Mucosa of descending colon (tissue), 3 donors: ENCODE measurements at regions not wholly inside any gene's neighbourhood (a gene's known extent, or its start where the extent isn't known, plus 50 kb on each side); places are given as distances from the start of the nearest gene placed in this dataset.
"Not testable (repeated sequence)": the region's sequence is repeated elsewhere in the genome, so short reads cannot be mapped to it uniquely, and the experiment has no call there.

Experiments used
- ATAC-seq: fragments of 200-7000 bp; cut with Tn5 transposase; one replicate; pipeline ENCODE4 v1.9.1; 2020; ENCODE audit warnings: mild to moderate bottlenecking, moderate library complexity
- DNase-seq, 3 donors: peaks; one replicate each; pipeline ENCODE4 v3.0.0-alpha.2; 2020
- H3K36me3 ChIP-seq: fragments of 200-600 bp; one replicate; pipeline ENCODE4 v1.8.0; 2021; ENCODE audit warnings: low read depth, mild to moderate bottlenecking
- H3K4me1 ChIP-seq: fragments of 200-600 bp; one replicate; pipeline ENCODE4 v1.8.0; 2021; ENCODE audit warnings: low read depth, mild to moderate bottlenecking
- H3K4me3 ChIP-seq: fragments of 200-600 bp; one replicate; pipeline ENCODE4 v1.8.0; 2021; ENCODE audit warnings: mild to moderate bottlenecking
- H3K9me3 ChIP-seq: fragments of 200-600 bp; one replicate; pipeline ENCODE4 v1.8.0; 2021; ENCODE audit warnings: mild to moderate bottlenecking
- CTCF ChIP-seq: fragments of 200-600 bp; IDR thresholded peaks from one replicate; pipeline ENCODE4 v1.8.0; 2022; ENCODE audit warnings: antibody characterized with exemption, mild to moderate bottlenecking
- intact Hi-C, 2 donors: fragments of 100-400 bp; cut with DNase I in 1 of 2; cut with micrococcal nuclease in 1 of 2; formaldehyde crosslinking; loops; one replicate each; pipeline versions ENCODE4 v1.11.0 to v1.11.1; 2022; cut with DNase I, micrococcal nuclease
- donor health status: DM: no; HTN: no; CAD: no; lungs with moderate emphysema.
- donor health status: DM: no; HTN: no; CAD: no.
- donor health status: DM: no; HTN: yes; CAD: no.

GRCh38 chr7:68213838-68214237 lies 1217.2 kb downstream of the TYW1 start:
- intact Hi-C loops: no loop called here
- ATAC-seq: no peak
- Histone ChIP-seq H3K4me3 (no peak overlapping the region), H3K36me3 (no peaks in the 10 kb centered on the region), H3K9me3 (peaks cover 50% of the 10 kb centered on the region), H3K4me1 (no peaks in the 10 kb centered on the region)
- no peak for DNase-seq
- no peak for TF ChIP-seq CTCF

DNA sequence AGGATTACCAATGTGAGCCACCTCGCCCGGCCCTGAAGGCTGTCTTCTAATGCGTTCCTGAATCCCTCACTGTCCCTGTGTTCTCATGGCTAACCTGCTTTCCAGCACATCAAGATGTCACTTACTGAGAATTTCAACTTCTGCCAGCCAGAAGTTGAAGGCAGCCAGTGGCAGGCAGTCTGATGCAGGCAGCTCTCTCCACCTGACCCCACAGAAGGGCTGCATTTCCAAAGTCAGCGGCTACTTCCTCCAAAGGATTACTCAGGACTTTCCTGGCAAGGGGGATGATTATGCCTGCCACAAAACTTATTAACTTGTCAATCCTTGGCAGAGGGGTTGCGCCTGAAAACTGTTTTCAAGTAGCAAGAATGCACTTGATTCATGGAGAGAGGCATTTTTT lies 1219.4 kb downstream of the TYW1 start:
- intact Hi-C loops: no loop called here
- Histone ChIP-seq H3K4me1 (no peaks in the 10 kb centered on the region), H3K4me3 (no peak overlapping the region), H3K36me3 (no peaks in the 10 kb centered on the region), H3K9me3 (peaks cover 58% of the 10 kb centered on the region)
- no peak for ATAC-seq
- DNase-seq: no peak
- no peak for TF ChIP-seq CTCF

DNA sequence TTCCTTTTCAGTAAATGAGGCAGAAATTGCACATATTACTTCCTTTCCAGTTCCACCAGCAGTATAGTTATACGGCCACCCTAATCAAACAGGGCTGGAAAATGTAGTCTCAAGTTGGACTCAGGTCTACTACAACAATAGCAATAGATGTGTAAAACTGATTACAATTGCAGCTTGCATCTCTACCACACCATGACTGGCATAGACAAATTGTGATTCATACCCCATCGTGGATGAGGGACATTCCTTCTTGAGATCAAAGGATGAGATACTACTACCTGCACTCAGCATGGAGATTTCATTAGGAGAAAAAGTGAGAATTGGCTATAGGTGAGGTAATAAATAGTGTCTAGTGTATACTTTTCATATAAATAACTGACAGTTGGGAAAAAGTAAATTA lies 1220.8 kb downstream of the TYW1 start:
- ATAC-seq (no peak), DNase-seq (no peak)
- no peaks in the 10 kb centered on the region for H3K4me1 ChIP-seq
- peaks cover 61% of the 10 kb centered on the region for H3K9me3 ChIP-seq
- TF ChIP-seq CTCF: no peak
- no peaks in the 10 kb centered on the region for H3K36me3 ChIP-seq
- H3K4me3 ChIP-seq: no peak overlapping the region
- intact Hi-C loops: no loop called here

- no peaks in the 10 kb centered on the region for H3K4me1 ChIP-seq
- no peak for ATAC-seq
- H3K9me3 ChIP-seq: peaks cover 55% of the 10 kb centered on the region
- intact Hi-C loops: no loop called here
- no peak for TF ChIP-seq CTCF
- H3K4me3 ChIP-seq: no peak overlapping the region
- no peaks in the 10 kb centered on the region for H3K36me3 ChIP-seq
- no peak for DNase-seq
Observed at GRCh38 chr7:68218461-68218860, 1221.8 kb downstream of the TYW1 start.

DNA sequence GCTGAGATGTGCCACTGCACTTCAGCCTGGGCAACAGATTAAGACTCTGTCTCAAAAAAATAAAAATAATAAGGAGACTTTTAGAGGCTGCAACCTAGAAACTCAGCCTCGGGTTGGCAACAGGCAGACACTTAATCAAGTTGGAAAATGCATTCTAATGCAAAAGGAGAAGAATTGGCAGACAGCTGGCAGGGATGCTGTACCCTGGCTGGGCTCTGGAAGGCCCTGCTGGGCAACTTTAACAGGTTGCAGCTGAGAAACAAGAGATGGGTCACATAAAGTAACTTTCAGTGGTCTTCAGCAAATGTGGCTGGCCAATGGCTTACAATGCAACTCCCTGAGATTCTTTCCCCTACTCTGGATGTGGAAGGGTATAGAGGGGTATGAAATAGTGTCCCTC lies 1225.7 kb downstream of the TYW1 start:
- Histone ChIP-seq H3K4me3 (no peak overlapping the region), H3K9me3 (peaks cover 54% of the 10 kb centered on the region), H3K4me1 (no peaks in the 10 kb centered on the region), H3K36me3 (no peaks in the 10 kb centered on the region)
- no peak for TF ChIP-seq CTCF
- intact Hi-C loops: no loop called here
- DNase-seq: no peak
- no peak for ATAC-seq

DNA sequence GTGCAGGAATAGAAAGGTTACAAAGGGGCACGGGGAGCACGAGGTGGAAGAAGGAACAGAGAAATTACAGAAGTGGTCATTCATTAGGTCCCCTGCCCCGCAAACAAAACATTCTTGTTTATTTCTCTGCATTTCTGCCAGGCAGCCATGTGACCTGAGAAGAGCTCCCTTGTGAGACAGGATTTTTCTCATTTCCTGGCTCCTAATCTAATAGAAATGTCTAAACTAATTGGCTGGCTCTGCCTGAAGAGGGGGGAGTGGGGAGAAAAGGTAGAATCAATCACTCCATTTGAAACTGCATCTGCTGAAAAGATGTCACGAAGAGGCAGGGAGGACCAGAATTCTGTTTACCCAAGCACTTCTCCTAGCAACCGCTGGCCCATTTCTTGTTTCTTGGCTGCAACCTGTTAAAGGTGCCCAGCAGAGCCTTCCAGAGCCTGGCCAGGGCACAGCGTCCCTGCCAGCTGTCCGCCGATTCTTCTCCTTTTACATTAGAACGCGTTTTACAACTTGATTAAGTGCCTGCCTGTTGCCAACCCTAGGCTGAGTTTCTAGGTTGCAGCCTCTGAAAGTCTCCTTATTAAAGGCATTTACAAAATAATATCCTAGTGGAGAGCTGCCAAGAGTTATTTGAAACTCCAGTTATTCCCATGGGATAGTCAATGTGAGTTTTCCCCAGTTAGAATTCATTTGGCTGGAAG lies 1227.6 kb downstream of the TYW1 start:
- intact Hi-C loops: no loop called here
- peaks cover 51% of the 10 kb centered on the region for H3K9me3 ChIP-seq
- DNase-seq: no peak
- ATAC-seq: no peak
- H3K36me3 ChIP-seq: no peaks in the 10 kb centered on the region
- H3K4me1 ChIP-seq: no peaks in the 10 kb centered on the region
- no peak overlapping the region for H3K4me3 ChIP-seq
- no peak for TF ChIP-seq CTCF

DNA sequence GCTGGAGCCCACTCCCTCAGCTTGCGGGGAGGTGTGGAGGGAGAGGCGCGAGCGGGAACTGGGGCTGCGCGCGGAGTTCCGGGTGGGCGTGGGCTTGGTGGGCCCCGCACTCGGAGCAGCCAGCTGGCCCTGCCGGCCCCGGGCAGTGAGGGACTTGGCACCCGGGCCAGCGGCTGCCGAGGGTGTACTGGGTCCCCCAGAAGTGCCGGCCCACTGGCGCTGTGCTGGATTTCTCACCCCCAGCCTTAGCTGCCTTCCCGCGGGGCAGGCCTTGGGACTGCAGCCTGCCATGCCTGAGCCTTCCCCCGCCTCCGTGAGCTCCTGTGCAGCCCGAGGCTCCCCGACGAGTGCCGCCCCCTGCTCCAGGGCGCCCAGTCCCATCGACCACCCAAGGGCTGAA lies 1234.4 kb downstream of the TYW1 start:
- DNase-seq, ATAC-seq, H3K4me1 ChIP-seq, intact Hi-C loops, H3K36me3 ChIP-seq, H3K4me3 ChIP-seq: not testable (repeated sequence)
- peaks cover 17% of the 10 kb centered on the region for H3K9me3 ChIP-seq
